ENCODE measurements at regions not wholly inside any gene's neighbourhood (a gene's known extent, or its start where the extent isn't known, plus 50 kb on each side); places are given as distances from the start of the nearest gene placed in this dataset.
A peak's percentile ranks its signal among the peaks of the same experiment; 100 is the strongest.

GRCh38 chr13:40187841-40188591 lies 478.4 kb downstream of the FOXO1 start:
- Mint-ChIP-seq H3K4me3 (ENCODE audit: low read depth, unreplicated experiment) (no peak overlapping the region), H3K27me3 (ENCODE audit: unreplicated experiment) (no peaks in the 10 kb centered on the region), H3K36me3 (ENCODE audit: insufficient read depth, unreplicated experiment) (no peaks in the 10 kb centered on the region), H3K4me1 (ENCODE audit: low read depth, unreplicated experiment) (peaks cover 16% of the 10 kb centered on the region), H3K9me3 (ENCODE audit: low read depth, unreplicated experiment) (no peaks in the 10 kb centered on the region), H3K27ac (ENCODE audit: unreplicated experiment) (no peak overlapping the region)
- no TSS peak for BruUV-seq (replicated peaks)
- intact Hi-C loops (cut with micrococcal nuclease; ENCODE audit: unreplicated experiment), result no loop called here
- CTCF ChIA-PET, result no interaction called here
- TF ChIP-seq CTCF (IDR thresholded peaks at IDR 0.05; ENCODE audit: unreplicated experiment), result no peak
- DNase-seq, result no peak

GRCh38 chr13:40189426-40189825 lies 477.0 kb downstream of the FOXO1 start:
- Mint-ChIP-seq H3K27ac (ENCODE audit: unreplicated experiment) (no peak overlapping the region), H3K4me3 (ENCODE audit: low read depth, unreplicated experiment) (no peak overlapping the region), H3K27me3 (ENCODE audit: unreplicated experiment) (no peaks in the 10 kb centered on the region), H3K9me3 (ENCODE audit: low read depth, unreplicated experiment) (no peaks in the 10 kb centered on the region), H3K36me3 (ENCODE audit: insufficient read depth, unreplicated experiment) (no peaks in the 10 kb centered on the region), H3K4me1 (ENCODE audit: low read depth, unreplicated experiment) (peaks cover 16% of the 10 kb centered on the region)
- no TSS peak for BruUV-seq (replicated peaks)
- TF ChIP-seq CTCF (IDR thresholded peaks at IDR 0.05; ENCODE audit: unreplicated experiment), result no peak
- DNase-seq, result no peak
- CTCF ChIA-PET, result no interaction called here
- intact Hi-C loops (cut with micrococcal nuclease; ENCODE audit: unreplicated experiment), result no loop called here

- intact Hi-C loops (cut with micrococcal nuclease; ENCODE audit: unreplicated experiment), result no loop called here
- no peak for DNase-seq
- CTCF ChIA-PET, result interaction anchor here (0.6 to 1.0 kb wide), 2 partner anchors 41 to 242 kb away, joined by 3 to 9 read pairs; no protein-coding TSS in a partner anchor
- BruUV-seq (replicated peaks), result no TSS peak
- no peak overlapping the region for H3K4me3 Mint-ChIP-seq (ENCODE audit: low read depth, unreplicated experiment)
- peak overlapping the region; percentile 61 for H3K27ac Mint-ChIP-seq (ENCODE audit: unreplicated experiment)
- no peaks in the 10 kb centered on the region for H3K36me3 Mint-ChIP-seq (ENCODE audit: insufficient read depth, unreplicated experiment)
- no peaks in the 10 kb centered on the region for H3K27me3 Mint-ChIP-seq (ENCODE audit: unreplicated experiment)
- H3K4me1 Mint-ChIP-seq (ENCODE audit: low read depth, unreplicated experiment), result peaks cover 16% of the 10 kb centered on the region
- H3K9me3 Mint-ChIP-seq (ENCODE audit: low read depth, unreplicated experiment), result no peaks in the 10 kb centered on the region
- no peak for TF ChIP-seq CTCF (IDR thresholded peaks at IDR 0.05; ENCODE audit: unreplicated experiment)
Observed at GRCh38 chr13:40189898-40190630, 476.4 kb downstream of the FOXO1 start.

DNA sequence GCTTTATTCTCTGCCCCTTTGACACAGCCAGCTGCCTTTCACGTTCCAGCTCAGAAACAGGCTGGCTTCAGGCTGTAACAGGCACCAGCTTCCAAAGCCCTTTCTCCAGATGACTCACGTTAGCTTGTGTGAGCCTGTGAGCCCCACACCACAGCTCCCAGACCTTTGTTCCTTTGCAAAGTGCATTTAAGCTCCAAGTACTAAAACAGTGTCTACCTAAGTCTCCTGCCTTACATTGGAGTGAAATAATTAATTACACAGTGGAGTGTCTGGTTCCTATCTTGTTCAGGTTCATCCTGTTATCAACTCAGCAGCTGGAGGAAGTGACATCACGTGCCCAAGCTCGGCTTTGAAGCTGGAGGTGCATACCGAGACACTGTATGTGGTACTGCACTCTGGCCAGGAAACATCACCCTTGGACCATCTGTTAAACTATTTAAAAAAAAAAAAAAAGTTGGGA lies 475.8 kb downstream of the FOXO1 start:
- no peaks in the 10 kb centered on the region for H3K9me3 Mint-ChIP-seq (ENCODE audit: low read depth, unreplicated experiment)
- CTCF ChIA-PET, result interaction anchor here (0.6 to 1.0 kb wide), 2 partner anchors 41 to 241 kb away, joined by 3 to 9 read pairs; no protein-coding TSS in a partner anchor
- no peaks in the 10 kb centered on the region for H3K27me3 Mint-ChIP-seq (ENCODE audit: unreplicated experiment)
- peak overlapping the region; percentile 61 for H3K27ac Mint-ChIP-seq (ENCODE audit: unreplicated experiment)
- peaks cover 16% of the 10 kb centered on the region for H3K4me1 Mint-ChIP-seq (ENCODE audit: low read depth, unreplicated experiment)
- intact Hi-C loops (cut with micrococcal nuclease; ENCODE audit: unreplicated experiment), result no loop called here
- TF ChIP-seq CTCF (IDR thresholded peaks at IDR 0.05; ENCODE audit: unreplicated experiment), result no peak
- DNase-seq, result peak; percentile 10
- BruUV-seq (replicated peaks), result no TSS peak
- no peaks in the 10 kb centered on the region for H3K36me3 Mint-ChIP-seq (ENCODE audit: insufficient read depth, unreplicated experiment)
- no peak overlapping the region for H3K4me3 Mint-ChIP-seq (ENCODE audit: low read depth, unreplicated experiment)

Measured in Calu3 (cell line).